ENCODE measurements at regions not wholly inside any gene's neighbourhood (a gene's known extent, or its start where the extent isn't known, plus 50 kb on each side); places are given as distances from the start of the nearest gene placed in this dataset.
A peak's percentile ranks its signal among the peaks of the same experiment; 100 is the strongest.

DNA sequence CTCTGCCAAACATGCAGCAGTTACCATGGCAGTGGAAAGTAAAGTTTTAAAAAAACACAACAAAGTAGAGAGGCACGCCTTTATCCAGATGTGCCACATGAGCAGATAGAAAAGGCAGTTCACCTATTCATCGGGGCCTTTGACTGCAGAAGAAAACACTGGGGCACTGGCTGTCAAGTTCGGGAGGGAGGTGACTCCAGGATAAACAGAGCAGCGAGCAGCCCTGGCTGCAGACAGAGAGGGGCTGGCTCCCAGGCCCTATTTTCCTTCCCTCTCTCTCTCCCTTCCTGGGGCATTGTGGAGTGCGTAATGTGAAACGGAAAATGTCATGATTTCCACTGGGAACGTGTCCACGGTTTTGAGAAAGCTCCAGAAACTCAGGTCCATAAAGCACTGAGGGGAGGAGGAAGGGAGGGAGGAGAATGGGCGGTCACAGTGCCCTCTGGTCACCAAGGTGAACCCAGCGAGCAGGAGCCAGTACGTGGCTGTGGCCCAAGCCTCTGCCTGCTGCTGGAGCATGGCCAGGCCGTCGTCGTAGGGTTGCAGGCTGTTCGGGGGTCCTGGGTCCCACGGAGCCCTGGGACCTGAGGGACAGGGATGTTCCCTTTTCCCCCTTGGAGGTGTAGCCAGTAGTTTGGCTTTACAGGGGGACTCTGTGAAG is 114.7 kb upstream of the IRF2BP2 start:
- no peak for DNase-seq

DNA sequence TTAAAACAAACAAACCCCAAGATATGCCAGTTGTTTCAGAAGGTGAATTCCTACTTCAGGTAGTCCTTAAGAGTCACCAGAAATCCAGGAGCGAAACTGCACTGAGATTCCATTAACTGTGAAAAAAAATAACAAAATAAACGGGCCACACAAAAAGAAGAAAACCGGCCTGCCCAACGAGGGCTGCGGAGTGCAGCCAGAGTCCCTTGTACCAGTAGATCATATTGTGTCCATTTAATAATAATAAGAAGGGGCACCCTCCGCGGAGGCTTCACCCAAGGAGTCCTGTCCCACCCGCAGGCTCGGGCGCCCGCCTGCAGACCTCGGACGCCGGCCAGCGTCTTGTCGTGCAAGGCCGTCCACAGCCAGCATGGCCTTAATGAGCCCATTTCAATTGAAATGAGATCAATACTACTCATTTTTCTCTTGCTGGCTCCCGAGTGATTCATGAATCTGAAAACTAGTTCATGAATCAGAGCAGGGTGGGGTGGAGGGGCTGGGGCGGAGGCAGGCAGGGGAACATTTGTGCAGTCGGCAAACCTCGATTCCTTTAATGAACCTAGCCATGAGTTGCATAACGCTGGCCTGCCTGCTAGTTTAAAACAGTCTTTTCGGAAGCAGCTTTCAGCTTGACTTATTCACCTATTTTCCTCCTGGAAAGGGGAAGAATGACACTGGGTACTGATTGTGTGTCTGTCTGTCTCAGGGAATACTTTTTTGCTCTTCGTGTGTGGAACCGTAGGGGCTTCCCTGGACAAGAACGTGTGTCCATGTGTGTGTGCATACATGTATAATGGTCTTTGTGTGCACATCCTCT is 113.1 kb upstream of the IRF2BP2 start:
- peak; percentile 87 for DNase-seq

DNA sequence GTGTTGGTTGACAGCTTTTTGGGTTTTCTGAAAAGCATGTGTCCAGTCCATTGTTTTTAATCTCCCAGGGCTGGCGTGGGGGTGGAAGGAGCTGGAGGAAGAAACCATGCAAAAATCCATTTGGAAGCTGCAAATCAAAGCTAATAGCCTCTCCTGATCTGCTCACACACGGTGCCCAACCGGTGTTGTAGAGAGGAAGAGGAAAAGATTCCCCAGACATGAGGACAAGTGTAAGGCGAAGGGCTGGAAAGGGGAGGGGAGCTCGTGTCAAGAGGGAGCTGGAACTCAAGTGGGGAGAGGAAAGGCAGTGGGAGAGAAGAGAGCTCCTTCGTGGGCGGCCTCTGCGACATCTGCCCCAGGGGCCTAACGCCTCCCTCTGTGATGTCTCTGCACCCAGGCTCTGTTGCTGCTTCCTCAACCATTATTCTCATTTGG is 112.3 kb upstream of the IRF2BP2 start:
- DNase-seq: no peak

DNA sequence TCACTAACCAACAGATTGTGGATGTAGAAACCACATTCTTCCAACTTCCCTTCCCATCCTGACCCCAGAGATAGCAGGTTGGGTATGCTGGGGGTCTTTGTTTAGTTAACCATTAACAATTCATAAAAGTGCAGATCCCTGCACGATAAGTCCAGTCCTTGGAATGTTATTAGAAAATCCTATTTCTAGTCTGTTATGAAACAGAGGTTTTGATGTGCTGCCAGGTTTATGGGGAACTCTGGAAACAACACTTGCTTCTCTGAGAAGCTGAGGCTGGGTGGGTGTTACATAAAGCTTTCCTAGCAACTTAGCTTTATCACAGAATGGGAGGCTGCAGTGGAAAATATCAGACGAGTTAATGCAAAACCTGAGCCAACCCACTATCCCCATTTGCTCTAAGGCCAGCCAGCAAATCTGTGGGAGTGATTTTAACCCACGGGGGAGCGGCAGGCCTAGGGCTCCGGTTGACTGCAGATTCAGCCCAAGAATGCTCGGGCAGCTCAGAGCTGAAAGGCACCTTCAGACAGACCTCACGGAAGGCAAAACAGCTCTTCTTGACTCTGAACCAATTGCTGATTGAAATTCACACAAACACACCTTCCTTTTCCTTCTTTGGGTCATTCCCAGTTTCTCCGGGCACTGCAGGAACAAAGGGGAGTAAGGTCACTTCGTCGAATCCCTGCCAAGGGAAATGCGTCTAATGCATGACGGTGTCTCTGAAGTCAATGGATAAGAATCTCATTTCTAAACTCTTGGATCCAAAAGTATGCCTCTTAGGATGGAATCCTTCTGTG is 111.7 kb upstream of the IRF2BP2 start:
- no peak for DNase-seq

DNA sequence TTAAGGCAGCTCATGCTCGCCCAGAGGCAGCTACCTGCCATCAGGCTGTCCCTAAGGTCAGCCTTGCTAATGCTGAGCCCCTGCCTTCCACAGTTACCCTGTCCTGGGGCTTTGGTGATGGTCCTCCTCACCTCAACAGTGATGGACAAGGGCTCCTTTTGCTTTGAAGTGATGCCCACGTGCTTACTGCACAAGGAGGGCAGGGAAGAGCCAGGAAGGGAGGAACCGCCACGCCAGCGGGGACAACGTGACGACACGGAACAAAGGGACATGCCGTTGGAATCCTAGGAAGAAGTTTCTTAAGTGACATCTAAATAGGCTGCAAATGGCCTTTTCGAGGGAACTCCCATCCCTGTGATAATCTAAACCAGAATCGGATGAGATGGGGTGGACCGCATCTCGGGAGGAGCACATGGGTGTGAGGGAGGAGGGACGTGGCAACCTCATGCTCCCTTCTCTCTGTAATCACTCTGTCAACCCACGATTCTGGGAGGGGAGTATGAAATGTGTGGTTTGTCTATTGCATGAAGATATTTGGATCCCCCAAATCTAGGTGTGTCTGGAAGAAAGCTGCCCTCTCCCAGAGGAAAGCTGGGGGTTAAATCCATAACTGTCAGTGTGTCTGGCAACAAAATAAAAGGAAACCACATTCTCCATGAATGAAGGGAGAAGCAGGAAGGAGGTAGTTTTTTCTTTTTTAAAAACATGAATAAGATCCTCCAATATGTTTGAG is 110.9 kb upstream of the IRF2BP2 start:
- no peak for DNase-seq

DNA sequence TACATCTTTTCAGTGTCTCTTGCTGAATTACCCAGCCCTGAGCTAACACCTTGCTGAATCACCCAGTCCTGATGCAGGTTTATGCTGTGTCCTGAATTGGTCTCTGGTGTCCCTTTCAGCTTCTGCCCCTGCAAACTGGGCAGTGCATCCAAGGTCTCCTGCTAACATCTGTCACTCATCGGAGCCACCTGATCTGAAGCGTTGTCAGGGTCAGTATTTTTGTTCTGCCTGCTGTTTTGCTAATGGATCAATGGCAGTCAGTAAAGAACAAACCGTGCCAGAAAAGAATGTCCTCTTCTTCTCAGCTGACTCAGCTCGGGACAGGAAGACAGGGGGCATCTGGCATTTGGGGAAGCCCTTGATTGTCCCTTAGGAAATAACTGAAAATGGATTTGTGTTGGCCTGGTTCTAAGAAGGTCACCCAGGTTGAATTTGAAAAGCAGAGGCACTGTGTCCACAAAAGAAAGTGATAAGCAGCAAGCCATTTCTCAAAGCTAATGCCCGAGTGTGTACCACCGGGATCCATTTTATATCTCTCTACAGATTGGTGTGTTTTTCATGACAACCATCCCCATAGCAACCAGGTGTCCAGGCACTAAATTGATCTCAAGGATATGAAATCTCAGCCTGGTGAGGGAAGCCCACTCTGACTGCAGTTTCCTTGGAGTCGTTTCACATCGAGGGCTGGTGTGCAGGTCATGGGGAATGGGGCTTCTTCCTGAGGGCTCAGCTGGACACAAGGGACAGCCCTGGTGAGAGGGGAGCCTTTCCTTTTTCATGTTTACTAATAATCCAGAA is 109.7 kb upstream of the IRF2BP2 start:
- no peak for DNase-seq

DNA sequence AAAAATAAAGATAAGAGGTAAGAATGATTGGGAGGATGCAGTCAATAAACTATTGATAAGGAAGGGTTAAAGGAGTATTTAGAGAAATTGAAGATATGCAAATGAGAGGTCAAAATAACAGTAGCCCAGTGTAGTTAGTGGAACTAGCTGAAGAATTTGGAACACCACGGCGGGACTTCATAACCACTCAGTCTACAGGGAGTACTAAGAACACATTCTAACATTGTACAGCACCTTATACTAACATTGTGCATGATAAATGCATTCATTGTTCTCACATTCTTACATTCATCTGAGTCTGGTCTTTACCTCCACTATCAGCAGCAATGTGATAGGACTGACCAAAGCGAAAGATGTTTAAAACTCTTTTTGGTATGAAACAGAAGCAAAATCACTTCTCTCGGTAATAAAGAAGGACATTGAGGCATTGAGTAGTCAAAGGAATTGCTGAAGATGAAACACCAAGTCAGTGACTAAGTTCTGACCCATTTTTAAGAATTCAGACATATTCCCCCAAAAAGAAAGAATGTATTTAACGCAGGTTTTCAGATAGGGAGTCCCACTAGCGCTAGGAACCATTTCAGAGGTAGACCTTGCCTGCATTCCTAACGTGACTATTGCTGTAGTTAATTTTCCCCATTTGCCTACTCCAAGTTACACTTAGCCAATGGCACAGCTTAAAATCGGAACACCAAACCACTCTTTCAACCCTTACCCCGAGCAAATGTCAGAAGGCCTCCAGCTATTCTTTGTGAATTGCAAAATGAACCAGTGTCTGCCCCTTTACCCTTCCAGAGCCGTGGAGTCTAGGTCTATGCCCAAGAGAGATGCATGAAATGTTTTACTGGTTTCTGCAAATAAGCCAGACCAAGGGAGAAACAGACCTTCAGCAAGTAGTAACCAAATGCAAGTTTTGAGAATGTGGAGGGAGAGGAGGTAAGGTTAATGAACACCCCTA is 108.8 kb upstream of the IRF2BP2 start:
- no peak for DNase-seq

DNA sequence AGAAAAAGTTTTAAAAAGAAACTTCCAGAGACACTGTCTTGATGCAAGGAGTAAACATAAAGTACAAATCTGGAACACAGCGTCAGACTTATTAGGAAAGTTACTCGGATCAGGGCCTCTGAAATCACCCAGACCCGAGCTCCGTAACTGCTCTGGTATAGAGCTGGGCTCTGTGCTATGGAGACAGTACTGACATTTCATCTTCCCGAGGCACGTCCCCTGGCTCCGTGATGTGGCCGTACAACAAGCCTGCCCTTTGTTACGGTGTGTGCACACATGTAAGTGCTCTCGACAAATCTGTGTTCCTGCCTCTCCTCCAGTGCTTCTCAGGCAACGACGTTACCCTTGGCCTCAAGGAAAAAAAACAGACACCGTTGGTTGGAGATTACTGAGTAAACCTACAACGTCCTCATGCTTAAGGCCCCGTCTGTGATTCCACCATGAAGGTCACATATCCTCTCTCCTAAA is 107.0 kb upstream of the IRF2BP2 start:
- no peak for DNase-seq

DNA sequence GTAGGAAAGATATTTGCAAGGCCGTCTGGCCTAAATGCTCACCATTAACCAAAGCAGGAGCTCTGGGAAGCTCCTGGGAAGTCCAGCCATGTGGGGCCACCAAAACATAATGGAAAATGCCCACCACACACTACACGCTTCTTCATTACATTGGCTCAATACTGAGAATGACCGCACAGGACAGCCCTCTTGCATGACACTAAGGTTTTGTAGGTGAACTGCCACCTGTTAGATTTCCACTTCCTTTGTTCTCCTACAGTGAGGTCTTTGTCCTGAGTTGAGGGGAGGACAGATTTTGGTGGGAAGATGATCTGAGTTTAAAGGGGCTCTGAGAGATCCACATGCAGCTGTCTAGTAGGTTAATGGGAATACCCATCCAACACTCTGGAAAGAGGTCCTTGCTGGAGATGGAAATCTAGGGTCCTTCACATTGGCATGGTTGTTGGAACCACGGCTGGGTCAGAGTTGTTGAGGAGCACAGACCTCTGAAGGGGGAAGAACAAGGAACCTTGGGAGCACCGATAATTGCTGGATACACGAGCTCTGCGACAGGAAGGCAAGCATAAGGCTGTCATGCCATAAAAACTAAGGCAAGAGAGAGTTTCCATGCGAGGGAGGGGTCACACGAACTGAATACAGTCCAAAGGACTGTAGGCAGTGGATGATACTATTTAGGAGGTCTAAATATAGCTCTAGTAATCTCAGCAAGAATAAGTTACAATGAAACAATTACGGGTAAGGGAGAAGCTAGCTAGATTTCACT is 105.5 kb upstream of the IRF2BP2 start:
- no peak for DNase-seq

DNA sequence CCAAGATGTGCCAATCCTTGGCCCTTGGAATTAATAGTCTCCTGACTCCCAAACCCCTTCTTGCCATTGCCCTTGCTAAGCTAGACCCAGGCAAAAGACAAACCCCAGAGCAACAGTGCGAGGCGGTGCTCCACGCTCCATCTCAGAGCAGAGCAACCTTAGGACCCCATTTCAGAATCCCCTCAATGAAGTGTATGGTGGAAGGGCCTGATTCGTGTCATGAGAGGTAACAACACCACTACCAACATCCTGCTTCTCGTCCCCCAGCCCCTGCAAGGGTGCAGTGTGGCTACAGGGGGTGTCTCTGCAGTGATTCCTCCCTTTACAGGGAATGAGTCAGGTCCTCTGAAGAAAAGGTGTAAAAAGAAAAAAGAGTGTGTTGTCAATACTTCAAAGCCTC is 103.9 kb upstream of the IRF2BP2 start:
- DNase-seq: no peak

DNA sequence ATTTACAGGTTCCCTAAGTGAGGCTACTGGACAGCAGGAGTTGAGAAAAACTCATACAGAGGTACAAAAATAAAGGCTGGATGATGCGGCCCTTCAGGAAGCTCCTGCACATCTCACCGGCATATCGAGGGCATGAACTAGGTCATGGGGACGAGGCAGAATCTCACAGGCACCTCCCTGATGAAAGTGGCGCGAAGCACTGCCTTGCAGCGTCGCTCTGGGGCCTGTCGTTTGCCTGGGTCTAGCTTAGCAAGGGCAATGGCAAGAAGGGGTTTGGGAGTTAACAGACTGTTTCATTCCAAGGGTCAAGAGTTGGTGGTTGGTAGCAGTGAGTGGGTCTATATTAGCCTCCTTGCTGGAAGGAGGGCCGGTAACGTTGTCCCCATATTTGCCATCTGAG is 103.5 kb upstream of the IRF2BP2 start:
- DNase-seq: no peak

DNA sequence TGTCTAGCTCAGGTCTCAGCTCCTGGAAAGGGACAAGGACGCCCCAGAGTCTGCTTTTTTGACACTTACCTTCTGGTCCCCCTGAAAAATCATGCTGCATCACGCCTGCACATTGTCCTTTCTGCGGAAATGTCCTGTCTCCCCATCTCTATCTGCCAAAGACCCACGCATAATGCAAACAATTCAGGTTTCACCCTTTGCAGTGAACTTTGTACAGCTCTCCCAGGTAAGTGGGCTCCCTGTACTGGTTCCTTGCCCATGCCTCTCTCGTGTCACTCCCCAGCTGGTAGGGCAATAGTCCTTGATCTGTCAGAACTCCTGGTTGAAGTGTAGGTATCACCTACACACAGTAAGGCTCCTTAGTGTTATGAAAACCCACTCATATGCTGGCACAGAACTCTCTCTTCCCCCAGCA is 102.9 kb upstream of the IRF2BP2 start:
- DNase-seq: no peak

DNA sequence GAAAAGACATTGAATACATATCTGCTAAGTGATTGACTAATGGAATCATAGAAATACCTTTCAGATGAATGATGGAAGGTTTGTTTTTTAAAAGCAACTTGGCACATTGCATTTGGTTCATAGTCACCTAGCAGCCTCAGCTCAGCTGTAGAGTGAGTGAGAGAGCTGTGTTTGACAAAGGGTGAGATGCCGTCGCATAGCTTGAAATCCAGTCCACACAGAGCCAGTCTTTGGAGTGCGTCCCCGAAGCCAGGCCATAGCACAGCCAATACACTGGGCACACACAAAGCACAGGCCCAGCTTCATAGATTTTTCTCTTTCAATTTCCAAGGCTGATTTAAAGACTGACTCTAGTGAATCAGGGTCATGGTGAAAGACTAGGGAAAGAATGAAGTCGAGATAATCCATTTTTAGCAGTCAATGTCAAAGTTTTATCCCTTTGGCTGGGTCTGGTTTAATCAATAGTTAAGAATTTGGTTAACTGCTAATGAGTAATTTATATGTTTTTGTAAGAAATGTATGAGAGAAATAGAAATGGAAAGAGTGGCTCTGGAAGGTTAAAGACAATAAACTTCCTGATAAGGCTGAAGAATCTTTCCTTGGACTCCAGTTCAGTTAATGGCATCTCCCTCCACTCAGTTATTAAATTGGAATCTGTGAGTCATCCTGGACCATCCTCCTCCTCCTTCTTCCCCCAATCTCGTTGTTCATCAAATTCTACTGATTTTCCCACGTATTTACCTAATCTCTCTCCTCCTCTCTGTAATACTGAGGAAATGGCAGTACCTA is 101.2 kb upstream of the IRF2BP2 start:
- no peak for DNase-seq

DNA sequence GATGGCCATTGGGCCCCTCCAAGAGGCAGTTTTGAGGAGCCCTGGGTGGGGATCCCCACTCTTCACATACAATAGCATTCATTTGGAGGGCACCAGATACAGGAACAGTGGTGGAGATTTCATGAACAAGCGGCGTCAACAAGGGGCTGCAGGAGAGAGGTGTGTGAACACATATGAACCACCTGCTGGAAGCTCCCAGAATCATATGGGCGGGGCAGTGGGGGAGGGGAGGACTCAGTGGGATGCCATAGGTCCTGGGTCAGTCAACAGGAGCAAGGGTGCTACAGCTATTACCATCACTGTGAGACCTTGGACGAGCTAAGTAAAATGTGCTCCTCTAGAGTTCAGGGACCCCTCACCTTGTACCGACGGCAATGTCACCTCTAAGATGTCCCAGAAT is 100.4 kb upstream of the IRF2BP2 start:
- DNase-seq: no peak

DNA sequence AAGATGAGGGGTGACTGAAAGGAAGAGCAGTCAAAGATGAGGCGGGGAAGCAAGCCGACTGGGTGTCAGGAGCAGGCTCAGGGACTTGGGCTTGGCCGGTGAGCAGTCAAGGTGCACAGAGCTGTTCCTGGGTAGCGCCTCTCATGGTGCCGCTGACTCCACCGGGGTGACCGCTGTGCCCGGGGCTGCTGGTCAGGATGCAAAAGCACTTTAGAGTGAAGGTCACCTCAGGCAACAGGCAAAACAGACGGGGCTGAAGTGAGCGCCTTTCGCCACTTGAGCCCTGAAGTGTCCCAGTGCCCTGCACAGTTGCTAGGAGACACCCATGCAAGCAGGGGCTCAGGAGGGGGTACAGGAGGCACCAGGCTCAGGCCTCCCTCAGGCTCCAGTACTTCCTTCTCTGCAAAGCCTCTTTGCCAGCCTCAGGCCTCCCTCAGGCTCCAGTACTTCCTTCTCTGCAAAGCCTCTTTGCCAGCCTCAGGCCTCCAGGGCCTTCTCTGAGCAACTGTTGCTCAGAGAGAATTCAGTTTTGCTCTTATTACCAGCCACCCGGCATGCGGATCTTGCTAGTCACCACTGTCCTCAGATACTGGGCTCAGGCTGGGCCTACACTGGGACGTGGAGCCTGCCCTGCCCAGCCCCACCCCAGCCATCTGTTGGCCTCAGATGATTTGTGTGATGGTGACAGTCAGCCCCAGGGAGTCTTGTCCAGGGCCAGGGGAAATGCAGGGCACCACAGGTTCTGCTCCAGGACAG is 99.7 kb upstream of the IRF2BP2 start:
- DNase-seq: no peak

DNA sequence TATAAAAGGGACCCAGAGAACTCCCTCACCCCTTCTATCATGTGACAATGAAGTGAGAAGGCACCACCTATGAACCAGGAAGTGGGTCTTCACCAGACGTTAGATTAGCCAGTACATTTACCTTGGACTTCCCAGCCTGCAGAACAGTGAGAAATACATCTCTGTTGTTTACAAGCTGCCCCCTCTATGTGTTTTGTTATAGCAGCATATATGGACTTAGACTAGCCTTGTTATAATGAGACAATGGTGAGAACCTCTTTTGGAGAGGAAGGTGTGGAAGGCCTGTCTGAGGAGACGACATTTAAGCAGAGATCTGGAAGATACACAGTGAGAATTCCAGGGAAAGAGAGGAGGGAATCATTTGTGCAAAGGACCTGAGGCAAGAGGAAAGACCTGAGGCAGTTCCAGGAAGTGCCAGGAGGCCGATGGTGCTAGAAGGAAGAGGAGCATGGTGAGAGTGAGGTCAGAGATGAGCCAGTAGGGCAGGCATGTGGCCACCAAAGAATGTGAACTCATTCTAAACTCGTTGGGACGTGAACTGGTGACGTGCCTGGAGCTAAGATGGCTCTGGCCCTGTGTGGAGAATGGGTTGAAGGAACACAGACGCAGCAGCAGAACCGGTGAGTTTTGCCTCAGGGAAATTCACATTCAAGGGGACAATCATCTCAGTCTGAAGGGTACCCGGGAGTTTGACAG is 98.9 kb upstream of the IRF2BP2 start:
- DNase-seq: no peak

DNA sequence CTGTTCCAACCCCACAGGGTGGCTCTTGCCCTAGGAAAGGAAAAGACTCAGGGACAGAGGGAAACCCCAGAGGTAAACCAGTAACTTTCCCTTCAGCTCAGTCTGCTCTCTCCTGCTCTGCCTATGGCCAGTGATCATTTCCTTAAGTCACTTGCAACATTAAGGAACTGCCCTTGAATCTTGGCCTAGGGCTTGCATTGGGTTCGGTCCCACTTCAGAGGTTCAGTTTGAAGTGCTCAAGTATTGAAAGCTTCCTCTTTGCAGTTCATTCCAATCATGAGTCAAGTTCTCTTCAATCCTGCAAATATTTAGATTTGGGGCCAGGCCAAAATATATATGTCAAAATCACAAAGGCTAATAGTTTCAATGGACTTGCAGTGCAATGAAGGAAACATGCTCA is 97.7 kb upstream of the IRF2BP2 start:
- no peak for DNase-seq

DNA sequence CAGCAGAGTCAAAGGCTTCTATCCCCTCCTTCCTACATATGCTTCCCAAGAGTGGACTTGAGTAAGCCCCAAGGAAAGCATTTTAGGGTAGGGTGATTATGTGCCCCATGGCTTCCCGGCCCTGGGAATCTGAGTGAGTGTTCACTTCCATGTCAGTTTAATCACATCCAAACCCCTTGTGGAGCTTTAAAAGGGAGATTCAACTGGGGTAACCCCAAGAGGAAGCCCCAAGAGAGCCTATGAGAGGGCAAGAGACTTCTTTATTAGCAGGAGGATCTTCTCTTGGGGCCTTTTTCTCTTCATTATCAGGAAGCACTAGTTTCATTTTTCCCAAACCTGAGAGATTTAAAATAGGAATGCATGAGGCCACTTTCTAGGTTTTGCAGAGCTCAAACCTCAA is 97.0 kb upstream of the IRF2BP2 start:
- no peak for DNase-seq
